ENCODE measurements at regions not wholly inside any gene's neighbourhood (a gene's known extent, or its start where the extent isn't known, plus 50 kb on each side); places are given as distances from the start of the nearest gene placed in this dataset.

DNA sequence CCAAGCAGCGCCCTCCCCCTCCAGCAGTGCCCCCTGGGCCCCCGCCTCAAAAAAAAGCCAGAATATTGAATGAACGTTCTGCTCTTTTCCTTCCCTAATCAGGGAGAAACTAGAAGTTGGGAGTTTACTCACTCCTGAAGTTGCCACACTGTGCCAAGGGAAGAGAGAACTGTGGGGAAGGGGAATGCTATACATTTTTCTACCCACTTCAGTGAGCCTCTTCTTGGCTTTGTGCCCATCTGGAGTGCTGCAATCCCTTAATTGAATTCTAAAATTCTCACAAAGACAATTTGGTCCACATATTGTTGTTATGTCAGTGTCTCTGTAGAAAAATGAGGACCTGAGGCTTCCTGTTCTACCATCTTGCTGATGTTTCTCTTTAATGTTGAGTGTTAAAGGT, 443.7 kb downstream of the DIRAS2 start (continued):
- TF ChIP-seq HDAC2 (IDR thresholded peaks at IDR 0.05) (no peak), EP300 (IDR thresholded peaks at IDR 0.05; ENCODE audit: borderline replicate concordance in 1 of 2, control insufficient read depth in 1 of 2, low read depth in 2 of 2, low read length in 2 of 2) (no peak), HDGF (IDR thresholded peaks at IDR 0.05) (no peak), SRF (IDR thresholded peaks at IDR 0.05; ENCODE audit: low read depth in 2 of 2, low read length in 2 of 2) (no peak), ZNF24 (IDR thresholded peaks at IDR 0.05) (no peak)
- TF ChIP-seq, protein P1, sequence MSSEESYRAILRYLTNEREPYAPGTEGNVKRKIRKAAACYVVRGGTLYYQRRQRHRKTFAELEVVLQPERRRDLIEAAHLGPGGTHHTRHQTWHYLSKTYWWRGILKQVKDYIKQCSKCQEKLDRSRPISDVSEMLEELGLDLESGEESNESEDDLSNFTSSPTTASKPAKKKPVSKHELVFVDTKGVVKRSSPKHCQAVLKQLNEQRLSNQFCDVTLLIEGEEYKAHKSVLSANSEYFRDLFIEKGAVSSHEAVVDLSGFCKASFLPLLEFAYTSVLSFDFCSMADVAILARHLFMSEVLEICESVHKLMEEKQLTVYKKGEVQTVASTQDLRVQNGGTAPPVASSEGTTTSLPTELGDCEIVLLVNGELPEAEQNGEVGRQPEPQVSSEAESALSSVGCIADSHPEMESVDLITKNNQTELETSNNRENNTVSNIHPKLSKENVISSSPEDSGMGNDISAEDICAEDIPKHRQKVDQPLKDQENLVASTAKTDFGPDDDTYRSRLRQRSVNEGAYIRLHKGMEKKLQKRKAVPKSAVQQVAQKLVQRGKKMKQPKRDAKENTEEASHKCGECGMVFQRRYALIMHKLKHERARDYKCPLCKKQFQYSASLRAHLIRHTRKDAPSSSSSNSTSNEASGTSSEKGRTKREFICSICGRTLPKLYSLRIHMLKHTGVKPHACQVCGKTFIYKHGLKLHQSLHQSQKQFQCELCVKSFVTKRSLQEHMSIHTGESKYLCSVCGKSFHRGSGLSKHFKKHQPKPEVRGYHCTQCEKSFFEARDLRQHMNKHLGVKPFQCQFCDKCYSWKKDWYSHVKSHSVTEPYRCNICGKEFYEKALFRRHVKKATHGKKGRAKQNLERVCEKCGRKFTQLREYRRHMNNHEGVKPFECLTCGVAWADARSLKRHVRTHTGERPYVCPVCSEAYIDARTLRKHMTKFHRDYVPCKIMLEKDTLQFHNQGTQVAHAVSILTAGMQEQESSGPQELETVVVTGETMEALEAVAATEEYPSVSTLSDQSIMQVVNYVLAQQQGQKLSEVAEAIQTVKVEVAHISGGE (CRISPR knock-in tag; IDR thresholded peaks at IDR 0.05): no peak

DNA sequence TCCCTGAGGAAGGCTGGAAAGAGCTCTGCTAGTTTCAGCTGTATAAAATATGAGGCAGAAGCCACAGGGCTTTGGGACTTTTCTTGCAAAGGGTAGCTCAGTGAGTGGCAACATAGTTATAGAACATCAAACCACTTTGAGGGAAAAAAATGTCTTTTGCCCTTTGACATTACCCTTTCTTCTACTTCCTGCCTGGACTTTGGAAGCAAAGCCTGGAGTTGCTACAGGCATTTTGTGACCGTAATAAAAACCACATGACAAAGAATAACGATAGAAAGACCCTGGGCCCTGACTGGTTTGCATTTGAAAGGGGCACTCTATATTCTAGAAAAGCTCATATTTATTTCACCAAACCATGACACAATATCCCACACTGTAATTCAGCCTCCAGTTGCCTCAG, 440.9 kb downstream of the DIRAS2 start:
- ATAC-seq (no peak), FAIRE-seq (no peak), DNase-seq (ENCODE audit: low read depth, low spot score) (no peak)
- ChIA-PET POLR2A (no interaction called here), CTCF (interaction anchor here (1.3 kb wide), 1 partner anchor 22 kb away, joined by 3 read pairs; no protein-coding TSS in a partner anchor), SMC1A (ENCODE audit: uncharacterized antibody, unreplicated experiment) (no interaction called here), RAD21 (ENCODE audit: unreplicated experiment) (no interaction called here)
- TF ChIP-seq POLR2AphosphoS2 (IDR thresholded peaks at IDR 0.05; ENCODE audit: low read depth, low read length) (no peak), BACH1 (IDR thresholded peaks at IDR 0.05; ENCODE audit: borderline replicate concordance) (no peak), KAT2A (conservative IDR thresholded peaks at IDR 0.05; ENCODE audit: control insufficient read depth, low read depth, low read length) (no peak), NFYB (IDR thresholded peaks at IDR 0.05; ENCODE audit: insufficient read depth, low read depth, low read length) (no peak), CBX3 (IDR thresholded peaks at IDR 0.05; ENCODE audit: borderline replicate concordance, low read depth) (no peak)
- Histone ChIP-seq H2AFZ (ENCODE audit: control insufficient read depth, low read depth, low read length) (no peak overlapping the region), H4K20me1 (ENCODE audit: control insufficient read depth, insufficient read depth) (no peaks in the 10 kb centered on the region), H3K4me2 (ENCODE audit: control insufficient read depth, insufficient read depth) (no peak overlapping the region), H3K4me3 (no peak overlapping the region), H3K27ac (ENCODE audit: control insufficient read depth, insufficient read depth) (no peak overlapping the region), H3K9ac (ENCODE audit: control insufficient read depth, insufficient read depth, low read length) (no peak overlapping the region), H3K9me3 (replicated peaks; ENCODE audit: control insufficient read depth, insufficient read depth, low read length) (peaks cover 1% of the 10 kb centered on the region; the same call in 2 of the 3 replicates), H3K36me3 (ENCODE audit: control insufficient read depth in 2 of 2, insufficient read depth in 2 of 2, low read length in 1 of 2) (no peaks in the 10 kb centered on the region), H3K79me2 (ENCODE audit: control insufficient read depth, insufficient read depth, low read length) (no peaks in the 10 kb centered on the region), H3K27me3 (replicated peaks in 1 of 2; ENCODE audit: control insufficient read depth in 2 of 2, insufficient read depth in 2 of 2, low read length in 1 of 2) (no peaks in the 10 kb centered on the region), H3K4me1 (ENCODE audit: control insufficient read depth, insufficient read depth, low read length) (no peaks in the 10 kb centered on the region)
- in situ Hi-C loops (cut with MboI) (loop anchor here (10.0 kb wide), 1 partner anchor 607 kb away; no protein-coding TSS in a partner anchor), intact Hi-C loops (cut with micrococcal nuclease; ENCODE audit: unreplicated experiment) (no loop called here)
- no TSS peak for BruUV-seq (replicated peaks)
- WGBS (ENCODE audit: insufficient coverage, insufficient replicate concordance, low lambda C conversion rate, missing lambda C conversion rate): 86% methylated on average over 1 of the region's 2 CpGs
